DMS79 treated with DMSO at 0.1 percent for 48 hours (cell line): ENCODE measurements at regions not wholly inside any gene's neighbourhood (a gene's known extent, or its start where the extent isn't known, plus 50 kb on each side); places are given as distances from the start of the nearest gene placed in this dataset.

Experiments
- DNase-seq: peaks from one replicate; lab custom pipeline; 2025; lab: John Stamatoyannopoulos, UW

GRCh38 chr10:108784534-108784933 is 1138.8 kb downstream of the XPNPEP1 start:
- DNase-seq = no peak

GRCh38 chr10:108783897-108784296 is 1139.4 kb downstream of the XPNPEP1 start:
- DNase-seq = no peak

- DNase-seq = no peak
Observed at GRCh38 chr10:108782411-108782810, 1140.9 kb downstream of the XPNPEP1 start.

GRCh38 chr10:108779501-108779900 is 1143.8 kb downstream of the XPNPEP1 start:
- DNase-seq = no peak

- DNase-seq = no peak
Observed at GRCh38 chr10:108775911-108776475, 1147.3 kb downstream of the XPNPEP1 start.

- no peak for DNase-seq
Observed at GRCh38 chr10:108771106-108771505, 1152.2 kb downstream of the XPNPEP1 start.

GRCh38 chr10:108765794-108766193 is 1157.5 kb downstream of the XPNPEP1 start:
- DNase-seq = no peak

GRCh38 chr10:108757946-108758345 is 1165.4 kb downstream of the XPNPEP1 start:
- DNase-seq = no peak

- DNase-seq = no peak
Observed at GRCh38 chr10:108755646-108756045, 1167.7 kb downstream of the XPNPEP1 start.

GRCh38 chr10:108753326-108753725 is 1170.0 kb downstream of the XPNPEP1 start:
- no peak for DNase-seq

- DNase-seq = no peak
Observed at GRCh38 chr10:108749042-108749441, 1174.3 kb downstream of the XPNPEP1 start.

GRCh38 chr10:108736111-108736510 is 1187.2 kb downstream of the XPNPEP1 start:
- DNase-seq = no peak

- DNase-seq = no peak
Observed at GRCh38 chr10:108735380-108735779, 1187.9 kb downstream of the XPNPEP1 start.

GRCh38 chr10:108721874-108722273 is 1201.4 kb downstream of the XPNPEP1 start:
- no peak for DNase-seq

GRCh38 chr10:108716352-108716751 is 1207.0 kb downstream of the XPNPEP1 start:
- no peak for DNase-seq

- DNase-seq = no peak
Observed at GRCh38 chr10:108709927-108710722, 1213.2 kb downstream of the XPNPEP1 start.

GRCh38 chr10:108708363-108708762 is 1214.9 kb downstream of the XPNPEP1 start:
- DNase-seq = no peak

GRCh38 chr10:108696792-108697477 is 1226.4 kb downstream of the XPNPEP1 start:
- DNase-seq = no peak

- DNase-seq = no peak
Observed at GRCh38 chr10:108691126-108691525, 1232.2 kb downstream of the XPNPEP1 start.

- DNase-seq = no peak
Observed at GRCh38 chr10:108690530-108690929, 1232.8 kb downstream of the XPNPEP1 start.

- DNase-seq = no peak
Observed at GRCh38 chr10:108689891-108690290, 1233.4 kb downstream of the XPNPEP1 start.

GRCh38 chr10:108688314-108688713 is 1235.0 kb downstream of the XPNPEP1 start:
- no peak for DNase-seq

GRCh38 chr10:108685863-108686531 is 1237.3 kb downstream of the XPNPEP1 start:
- no peak for DNase-seq
